ENCODE measurements at regions not wholly inside any gene's neighbourhood (a gene's known extent, or its start where the extent isn't known, plus 50 kb on each side); places are given as distances from the start of the nearest gene placed in this dataset.
"Not testable (repeated sequence)": the region's sequence is repeated elsewhere in the genome, so short reads cannot be mapped to it uniquely, and the experiment has no call there.

- peak; percentile 55 for DNase-seq (ENCODE audit: low read depth)
- no peak overlapping the region for H3K4me3 ChIP-seq (ENCODE audit: low read depth, low read length)
Measured at GRCh38 chr10:62582101-62582705, 208.0 kb downstream of the ZNF365 start.

GRCh38 chr10:62582804-62583208, 208.6 kb downstream of the ZNF365 start:
- DNase-seq (ENCODE audit: low read depth), result peak; percentile 98
- no peak overlapping the region for H3K4me3 ChIP-seq (ENCODE audit: low read depth, low read length)

- DNase-seq (ENCODE audit: low read depth), result peak; percentile 87
- H3K4me3 ChIP-seq (ENCODE audit: low read depth, low read length), result no peak overlapping the region
Measured at GRCh38 chr10:62583876-62584615, 209.9 kb downstream of the ZNF365 start.

GRCh38 chr10:62584731-62585130, 210.6 kb downstream of the ZNF365 start:
- DNase-seq (ENCODE audit: low read depth), result no peak
- no peak overlapping the region for H3K4me3 ChIP-seq (ENCODE audit: low read depth, low read length)

GRCh38 chr10:62585211-62585775, 211.1 kb downstream of the ZNF365 start:
- no peak for DNase-seq (ENCODE audit: low read depth)
- no peak overlapping the region for H3K4me3 ChIP-seq (ENCODE audit: low read depth, low read length)

GRCh38 chr10:62587011-62587410, 212.8 kb downstream of the ZNF365 start:
- no peak for DNase-seq (ENCODE audit: low read depth)

GRCh38 chr10:62588116-62588515, 213.9 kb downstream of the ZNF365 start:
- no peak for DNase-seq (ENCODE audit: low read depth)
- no peak overlapping the region for H3K4me3 ChIP-seq (ENCODE audit: low read depth, low read length)

More at GRCh38 chr10:62587011-62587410, 212.8 kb downstream of the ZNF365 start:
- no peak overlapping the region for H3K4me3 ChIP-seq (ENCODE audit: low read depth, low read length)

GRCh38 chr10:62589689-62590088, 214.8 kb upstream of the ADO start:
- H3K4me3 ChIP-seq (ENCODE audit: low read depth, low read length), result no peak overlapping the region
- no peak for DNase-seq (ENCODE audit: low read depth)

- no peak for DNase-seq (ENCODE audit: low read depth)
- no peak overlapping the region for H3K4me3 ChIP-seq (ENCODE audit: low read depth, low read length)
Measured at GRCh38 chr10:62590306-62590705, 214.2 kb upstream of the ADO start.

- no peak for DNase-seq (ENCODE audit: low read depth)
- no peak overlapping the region for H3K4me3 ChIP-seq (ENCODE audit: low read depth, low read length)
Measured at GRCh38 chr10:62594093-62594520, 210.4 kb upstream of the ADO start.

GRCh38 chr10:62597226-62597625, 207.3 kb upstream of the ADO start:
- no peak for DNase-seq (ENCODE audit: low read depth)
- H3K4me3 ChIP-seq (ENCODE audit: low read depth, low read length), result no peak overlapping the region

GRCh38 chr10:62599161-62599560, 205.4 kb upstream of the ADO start:
- H3K4me3 ChIP-seq (ENCODE audit: low read depth, low read length), result no peak overlapping the region
- no peak for DNase-seq (ENCODE audit: low read depth)

- H3K4me3 ChIP-seq (ENCODE audit: low read depth, low read length), result not testable (repeated sequence)
Measured at GRCh38 chr10:62606551-62606950, 198.0 kb upstream of the ADO start.

GRCh38 chr10:62608189-62608875, 196.2 kb upstream of the ADO start:
- H3K4me3 ChIP-seq (ENCODE audit: low read depth, low read length); DNase-seq (ENCODE audit: low read depth): not testable (repeated sequence)

More at GRCh38 chr10:62606551-62606950, 198.0 kb upstream of the ADO start:
- not testable (repeated sequence) for DNase-seq (ENCODE audit: low read depth)

- H3K4me3 ChIP-seq (ENCODE audit: low read depth, low read length), result no peak overlapping the region
Measured at GRCh38 chr10:62610649-62611229, 193.8 kb upstream of the ADO start.

GRCh38 chr10:62613424-62613823, 191.1 kb upstream of the ADO start:
- DNase-seq (ENCODE audit: low read depth), result peak; percentile 59
- H3K4me3 ChIP-seq (ENCODE audit: low read depth, low read length), result no peak overlapping the region

More at GRCh38 chr10:62610649-62611229, 193.8 kb upstream of the ADO start:
- DNase-seq (ENCODE audit: low read depth), result no peak

GRCh38 chr10:62613859-62614258, 190.7 kb upstream of the ADO start:
- no peak for DNase-seq (ENCODE audit: low read depth)

GRCh38 chr10:62614389-62615157, 189.9 kb upstream of the ADO start:
- H3K4me3 ChIP-seq (ENCODE audit: low read depth, low read length), result no peak overlapping the region
- no peak for DNase-seq (ENCODE audit: low read depth)

More at GRCh38 chr10:62613859-62614258, 190.7 kb upstream of the ADO start:
- H3K4me3 ChIP-seq (ENCODE audit: low read depth, low read length), result no peak overlapping the region

Measured in skeletal muscle cell (primary cell).